Epithelial cell of proximal tubule (primary cell): ENCODE measurements at regions not wholly inside any gene's neighbourhood (a gene's known extent, or its start where the extent isn't known, plus 50 kb on each side); places are given as distances from the start of the nearest gene placed in this dataset.
A peak's percentile ranks its signal among the peaks of the same experiment; 100 is the strongest.

Source experiments
- DNase-seq: peaks from one replicate; pipeline ENCODE4 v3.0.0-alpha.2; 2011; ENCODE audit warnings: low read depth
- H3K4me3 ChIP-seq: 2 replicates; pipeline ENCODE4 v1.5.1; 2011; ENCODE audit warnings: low read depth, mild to moderate bottlenecking, low read length
- TF ChIP-seq, protein P1 (sequence below): conservative IDR thresholded peaks from 2 replicates; pipeline ENCODE4 v1.5.1; 2012; ENCODE audit warnings: low read depth, mild to moderate bottlenecking, low read length

DNA sequence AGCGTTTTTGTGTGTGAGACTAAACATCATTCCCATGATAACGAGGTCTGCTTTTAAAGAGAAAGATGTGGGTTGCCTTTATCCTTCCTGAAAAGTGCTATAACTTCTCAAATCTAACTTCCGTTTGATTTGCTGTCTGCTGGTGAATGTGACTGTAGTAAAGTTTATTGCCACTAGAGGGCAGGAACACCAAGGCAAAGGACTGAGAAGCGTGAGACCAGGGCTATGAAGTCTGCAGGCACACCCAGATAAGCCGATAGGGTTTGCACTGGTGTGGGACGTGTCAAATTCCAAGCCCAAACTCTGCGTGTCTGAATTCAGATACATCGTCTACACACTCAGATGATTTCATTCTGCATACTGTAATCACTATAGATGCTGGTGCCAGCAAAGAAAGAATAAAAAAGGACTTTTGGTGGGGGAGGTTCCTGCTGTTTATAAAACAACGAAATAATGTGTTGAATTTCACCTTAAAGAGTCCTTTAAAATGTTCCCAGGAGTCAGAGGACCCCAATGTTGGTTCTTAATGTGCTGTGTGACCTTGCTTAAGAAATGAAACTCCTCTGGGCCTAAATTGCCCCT is 87.2 kb downstream of the PTTG1 start:
- peak; percentile 16 for DNase-seq
- H3K4me3 ChIP-seq = no peak overlapping the region

DNA sequence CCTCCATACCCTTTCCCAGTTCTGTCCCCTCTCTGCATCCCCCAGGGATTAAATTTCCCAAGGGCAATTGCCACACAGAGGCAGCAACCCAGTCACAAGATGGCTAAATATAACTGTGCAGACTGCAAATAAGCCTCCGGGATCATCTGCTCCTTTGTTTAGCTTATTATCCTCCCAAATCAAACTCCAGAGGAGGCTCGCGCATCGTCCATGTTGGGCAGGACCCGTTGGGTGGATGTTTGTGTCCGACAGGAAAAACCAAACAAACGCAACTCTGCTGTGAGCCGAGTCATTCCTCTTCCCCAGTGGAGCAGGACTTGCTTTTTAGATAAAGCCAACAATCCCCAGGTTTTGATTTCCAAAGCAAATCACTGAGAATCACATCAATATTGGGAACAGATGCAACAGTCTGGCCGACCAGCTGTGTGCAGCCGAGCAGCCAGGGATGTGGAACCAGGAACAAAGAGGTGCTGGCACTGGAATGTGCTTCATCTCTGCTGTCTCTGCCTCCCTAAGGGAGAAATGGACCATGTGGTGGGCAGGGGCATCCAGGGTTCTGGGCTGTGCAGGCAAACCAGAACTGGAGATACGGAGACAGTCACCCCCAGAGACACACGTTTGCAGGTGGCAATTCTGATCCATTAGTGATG is 89.8 kb downstream of the PTTG1 start:
- TF ChIP-seq, protein P1, sequence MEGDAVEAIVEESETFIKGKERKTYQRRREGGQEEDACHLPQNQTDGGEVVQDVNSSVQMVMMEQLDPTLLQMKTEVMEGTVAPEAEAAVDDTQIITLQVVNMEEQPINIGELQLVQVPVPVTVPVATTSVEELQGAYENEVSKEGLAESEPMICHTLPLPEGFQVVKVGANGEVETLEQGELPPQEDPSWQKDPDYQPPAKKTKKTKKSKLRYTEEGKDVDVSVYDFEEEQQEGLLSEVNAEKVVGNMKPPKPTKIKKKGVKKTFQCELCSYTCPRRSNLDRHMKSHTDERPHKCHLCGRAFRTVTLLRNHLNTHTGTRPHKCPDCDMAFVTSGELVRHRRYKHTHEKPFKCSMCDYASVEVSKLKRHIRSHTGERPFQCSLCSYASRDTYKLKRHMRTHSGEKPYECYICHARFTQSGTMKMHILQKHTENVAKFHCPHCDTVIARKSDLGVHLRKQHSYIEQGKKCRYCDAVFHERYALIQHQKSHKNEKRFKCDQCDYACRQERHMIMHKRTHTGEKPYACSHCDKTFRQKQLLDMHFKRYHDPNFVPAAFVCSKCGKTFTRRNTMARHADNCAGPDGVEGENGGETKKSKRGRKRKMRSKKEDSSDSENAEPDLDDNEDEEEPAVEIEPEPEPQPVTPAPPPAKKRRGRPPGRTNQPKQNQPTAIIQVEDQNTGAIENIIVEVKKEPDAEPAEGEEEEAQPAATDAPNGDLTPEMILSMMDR = no peak
- no peak overlapping the region for H3K4me3 ChIP-seq
- DNase-seq = no peak

More for the DNA sequence above, 87.2 kb downstream of the PTTG1 start:
- TF ChIP-seq, protein P1 = peak; percentile 88
